GM12878 (cell line): ENCODE measurements at regions not wholly inside any gene's neighbourhood (a gene's known extent, or its start where the extent isn't known, plus 50 kb on each side); places are given as distances from the start of the nearest gene placed in this dataset.

Experiments used
- ATAC-seq: fragments of 200-7000 bp; cut with Tn5 transposase; 3 replicates; pipeline ENCODE4 v1.9.1; 2020; ENCODE audit warnings: mild to moderate bottlenecking, moderate library complexity
- BruUV-seq: library from RNA; stranded (reverse); fragments of 400-500 nt; replicated peaks from 2 replicates; lab custom pipeline; 2021; lab: Mats Ljungman, UMichigan
- CTCF ChIA-PET: fragments of 300-600 bp; sonication (Branson Sonifier 250); formaldehyde crosslinking; extraction: SDS; loops from one replicate; lab custom pipeline; 2021; ENCODE audit warnings: inconsistent platforms; lab: Yijun Ruan, JAX
- POLR2A ChIA-PET: fragments of 350-600 bp; formaldehyde crosslinking; extraction: SDS; loops from one replicate; lab custom pipeline; 2021; ENCODE audit warnings: inconsistent platforms; lab: Charles Lee
- RAD21 ChIA-PET: fragments of 300-600 bp; sonication (Branson Sonifier 250); formaldehyde crosslinking; loops from one replicate; lab custom pipeline; 2023; ENCODE audit warnings: antibody characterized with exemption; ENCODE audit not compliant: unreplicated experiment; lab: Charles Lee
- SMC1A ChIA-PET: fragments of 300-600 bp; sonication (Branson Sonifier 250); formaldehyde crosslinking; loops from one replicate; lab custom pipeline; 2023; ENCODE audit not compliant: unreplicated experiment, uncharacterized antibody; lab: Charles Lee
- DNase-seq: peaks from one replicate; pipeline ENCODE4 v3.0.0-alpha.2; 2011; ENCODE audit warnings: low read depth, low spot score
- FAIRE-seq: peaks from 3 replicates; lab custom pipeline; 2011; peaks lifted over from hg19 to GRCh38; lab: Jason Lieb, UNC
- H2AFZ ChIP-seq: 2 replicates; pipeline ENCODE4 v1.6.0; 2011; ENCODE audit warnings: low read depth, low read length, control low read depth; ENCODE audit not compliant: control insufficient read depth
- H3K27ac ChIP-seq: 2 replicates; pipeline ENCODE4 v1.5.1; 2011; ENCODE audit warnings: control low read depth; ENCODE audit not compliant: control insufficient read depth, insufficient read depth
- H3K27me3 ChIP-seq, 2 experiments: replicated peaks in 1 of 2; 2 replicates each; pipeline versions ENCODE4 v1.6.0 to v1.6.1; 2011; ENCODE audit warnings: low read length in 1 of 2; ENCODE audit not compliant: control insufficient read depth in 2 of 2, insufficient read depth in 2 of 2
- H3K36me3 ChIP-seq, 2 experiments: 2 replicates each; pipeline ENCODE4 v1.5.1; 2011; ENCODE audit warnings: low read length in 1 of 2; ENCODE audit not compliant: control insufficient read depth in 2 of 2, insufficient read depth in 2 of 2
- H3K4me1 ChIP-seq: 2 replicates; pipeline ENCODE4 v1.6.1; 2011; ENCODE audit warnings: mild to moderate bottlenecking, low read length, moderate library complexity, mixed read lengths; ENCODE audit not compliant: control insufficient read depth, insufficient read depth
- H3K4me2 ChIP-seq: 2 replicates; pipeline ENCODE4 v1.6.0; 2011; ENCODE audit warnings: control low read depth; ENCODE audit not compliant: control insufficient read depth, insufficient read depth
- H3K4me3 ChIP-seq: fragments of 200-600 bp; sonication (generic); 2 replicates; pipeline ENCODE4 v1.5.1; 2016
- H3K79me2 ChIP-seq: 2 replicates; pipeline ENCODE4 v1.6.0; 2011; ENCODE audit warnings: low read length; ENCODE audit not compliant: control insufficient read depth, insufficient read depth
- H3K9ac ChIP-seq: 2 replicates; pipeline ENCODE4 v1.8.0; 2011; ENCODE audit warnings: low read length, control low read depth, mixed read lengths; ENCODE audit not compliant: control insufficient read depth, insufficient read depth
- H3K9me3 ChIP-seq: replicated peaks from 3 replicates; pipeline ENCODE4 v1.5.1; 2011; ENCODE audit warnings: mild to moderate bottlenecking, low read length; ENCODE audit not compliant: control insufficient read depth, insufficient read depth
- H4K20me1 ChIP-seq: 2 replicates; pipeline ENCODE4 v1.6.0; 2011; ENCODE audit not compliant: control insufficient read depth, insufficient read depth
- BCL11A ChIP-seq: IDR thresholded peaks from 2 replicates; pipeline ENCODE4 v1.6.1; 2011; ENCODE audit warnings: low read depth, low read length
- CEBPB ChIP-seq, 2 experiments: fragments of 150-350 bp in 1 of 2; IDR thresholded peaks; 2 replicates each; pipeline ENCODE4 v1.6.1; 2012 to 2014; ENCODE audit warnings: low read depth in 2 of 2, low read length in 2 of 2, borderline replicate concordance in 1 of 2, inconsistent platforms in 1 of 2
- CREM ChIP-seq: IDR thresholded peaks from 2 replicates; pipeline ENCODE4 v1.6.1; 2014; ENCODE audit warnings: antibody characterized with exemption, low read depth
- GATAD2B ChIP-seq: fragments of 450-650 bp; conservative IDR thresholded peaks from 2 replicates; pipeline ENCODE4 v1.6.1; 2017; ENCODE audit warnings: low read depth, mild to moderate bottlenecking, moderate library complexity
- KDM1A ChIP-seq: fragments of 200-600 bp; sonication (generic); IDR thresholded peaks from 2 replicates; pipeline ENCODE4 v1.6.1; 2016; ENCODE audit warnings: borderline replicate concordance
- NR2C2 ChIP-seq: IDR thresholded peaks from 2 replicates; pipeline ENCODE4 v1.6.1; 2011; ENCODE audit warnings: borderline replicate concordance, low read depth; ENCODE audit not compliant: control insufficient read depth, insufficient read length
- RAD51 ChIP-seq: fragments of 450-650 bp; IDR thresholded peaks from 2 replicates; pipeline ENCODE4 v1.6.1; 2016; ENCODE audit warnings: moderate library complexity, mild to moderate bottlenecking, inconsistent platforms
- RB1 ChIP-seq: fragments of 450-650 bp; formaldehyde crosslinking; IDR thresholded peaks from 2 replicates; pipeline ENCODE4 v1.6.1; 2017; ENCODE audit warnings: mild to moderate bottlenecking, borderline replicate concordance
- RELA ChIP-seq: fragments of 450-650 bp; IDR thresholded peaks from 2 replicates; pipeline ENCODE4 v1.8.0; 2014; ENCODE audit warnings: borderline replicate concordance; ENCODE audit not compliant: partially characterized antibody
- SREBF1 ChIP-seq: IDR thresholded peaks from 2 replicates; pipeline ENCODE4 v1.6.1; 2012; ENCODE audit warnings: mild to moderate bottlenecking, low read length
- STAT1 ChIP-seq: fragments of 450-650 bp; conservative IDR thresholded peaks from 2 replicates; pipeline ENCODE4 v1.6.1; 2014; ENCODE audit warnings: antibody characterized with exemption, mild to moderate bottlenecking
- ZBED1 ChIP-seq: IDR thresholded peaks from 2 replicates; pipeline ENCODE4 v1.6.1; 2016; ENCODE audit warnings: borderline replicate concordance
- WGBS: methylation state at CpG from one replicate; pipeline ENCODE4 v1.1.6; 2016; ENCODE audit warnings: low lambda C conversion rate; ENCODE audit not compliant: insufficient replicate concordance, insufficient coverage; ENCODE audit errors: missing lambda C conversion rate; 5-methylcytosine and 5-hydroxymethylcytosine counted together
- in situ Hi-C: fragments of 300-500 bp; cut with MboI; formaldehyde crosslinking; loops from 9 replicates; pipeline ENCODE4 v1.14.3; 2018; ENCODE audit warnings: mixed read lengths
- intact Hi-C: fragments of 100-400 bp; cut with micrococcal nuclease; formaldehyde crosslinking; loops from one replicate; pipeline ENCODE4 v1.14.2; 2022; ENCODE audit not compliant: unreplicated experiment

GRCh38 chr4:138706201-138706600, 309.4 kb upstream of the NOCT start:
- CTCF ChIA-PET, result no interaction called here
- Histone ChIP-seq H3K27ac (no peak overlapping the region), H3K4me1 (no peaks in the 10 kb centered on the region), H3K79me2 (no peaks in the 10 kb centered on the region), H2AFZ (no peak overlapping the region), H3K9ac (no peak overlapping the region), H3K4me2 (no peak overlapping the region), H3K9me3 (no peaks in the 10 kb centered on the region), H4K20me1 (no peaks in the 10 kb centered on the region), H3K36me3 (no peaks in the 10 kb centered on the region), H3K4me3 (no peak overlapping the region), H3K27me3 (no peaks in the 10 kb centered on the region; a peak in 1 of 4 replicates)
- no peak for TF ChIP-seq RB1
- SMC1A ChIA-PET, result interaction anchor here (1.1 kb wide), 1 partner anchor 61 kb away, joined by 3 read pairs; no protein-coding TSS in a partner anchor
- in situ Hi-C loops, result no loop called here
- 0% methylated on average over 2 of the region's 2 CpGs for WGBS
- DNase-seq, result no peak
- POLR2A ChIA-PET, result no interaction called here
- BruUV-seq, result no TSS peak
- RAD21 ChIA-PET, result no interaction called here
- no peak for ATAC-seq
- intact Hi-C loops, result no loop called here
- FAIRE-seq, result no peak

DNA sequence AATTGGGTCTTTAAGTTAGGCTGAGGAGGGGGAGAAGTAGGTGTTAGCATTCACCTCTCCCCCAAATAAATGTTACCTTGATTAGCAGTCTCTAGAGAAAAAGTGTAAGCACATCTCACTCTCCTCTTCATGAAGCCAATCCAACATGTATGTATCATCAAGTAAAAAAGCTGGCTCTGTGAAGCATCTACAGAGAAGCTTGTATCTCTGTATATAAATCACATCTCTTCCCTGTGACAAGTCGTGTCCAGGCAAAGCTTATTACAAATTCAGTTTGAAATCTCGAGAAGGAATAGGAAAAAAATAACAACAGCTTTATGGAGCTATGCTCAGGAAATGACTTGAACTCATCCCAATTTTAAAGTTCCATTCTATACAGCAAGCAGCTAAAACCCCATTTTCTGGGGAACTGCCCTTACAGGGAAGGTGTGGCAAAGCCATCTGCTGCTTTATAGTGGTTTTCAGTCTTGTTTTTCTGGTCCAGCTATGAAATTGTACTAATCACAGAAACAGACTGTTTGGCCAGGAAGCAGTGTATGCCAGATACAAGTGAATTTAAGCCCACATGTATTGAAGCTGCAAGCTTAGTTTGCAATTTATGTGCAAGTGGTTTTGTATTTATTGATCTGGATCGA, 313.3 kb upstream of the NOCT start:
- Histone ChIP-seq H3K4me2 (no peak overlapping the region), H3K27me3 (no peaks in the 10 kb centered on the region; a peak in 1 of 4 replicates), H3K9me3 (no peaks in the 10 kb centered on the region), H3K4me3 (no peak overlapping the region), H3K9ac (no peak overlapping the region), H3K4me1 (no peaks in the 10 kb centered on the region), H3K27ac (no peak overlapping the region), H4K20me1 (no peaks in the 10 kb centered on the region), H3K79me2 (no peaks in the 10 kb centered on the region), H3K36me3 (no peaks in the 10 kb centered on the region), H2AFZ (no peak overlapping the region)
- no TSS peak for BruUV-seq
- ChIA-PET SMC1A (interaction anchor here (0.5 to 1.6 kb wide), 4 partner anchors 9 to 880 kb away, joined by 3 to 4 read pairs (median 3); no protein-coding TSS in a partner anchor), CTCF (no interaction called here), POLR2A (no interaction called here), RAD21 (no interaction called here)
- TF ChIP-seq CREM, result no peak
- TF ChIP-seq NR2C2, result no peak
- TF ChIP-seq SREBF1, result no peak
- no peak for TF ChIP-seq KDM1A
- TF ChIP-seq RELA, result no peak
- no peak for TF ChIP-seq BCL11A
- TF ChIP-seq RAD51, result no peak
- no peak for TF ChIP-seq STAT1
- TF ChIP-seq GATAD2B, result no peak
- TF ChIP-seq CEBPB (IDR thresholded peaks at IDR 0.05; ENCODE audit: borderline replicate concordance in 1 of 2, low read depth in 2 of 2, low read length in 2 of 2), result no peak
- TF ChIP-seq ZBED1, result no peak
- in situ Hi-C loops, result no loop called here
- 0% methylated on average over 3 of the region's 3 CpGs for WGBS
- no peak for ATAC-seq
- intact Hi-C loops, result no loop called here
- no peak for FAIRE-seq
- DNase-seq, result no peak
